HuH-7.5 (cell line): ENCODE measurements at regions not wholly inside any gene's neighbourhood (a gene's known extent, or its start where the extent isn't known, plus 50 kb on each side); places are given as distances from the start of the nearest gene placed in this dataset.
"Not testable (repeated sequence)": the region's sequence is repeated elsewhere in the genome, so short reads cannot be mapped to it uniquely, and the experiment has no call there.

Source experiments
- DNase-seq: peaks from one replicate; pipeline ENCODE4 v3.0.0; 2011; ENCODE audit warnings: low spot score

GRCh38 chr2:185384822-185385560 is 353.6 kb upstream of the FSIP2 start:
- no peak for DNase-seq

- no peak for DNase-seq
These were observed 350.4 kb upstream of the FSIP2 start for GRCh38 chr2:185388226-185388625.

GRCh38 chr2:185391543-185391942 is 347.1 kb upstream of the FSIP2 start:
- DNase-seq: no peak

- no peak for DNase-seq
These were observed 345.5 kb upstream of the FSIP2 start for GRCh38 chr2:185393091-185393490.

DNA sequence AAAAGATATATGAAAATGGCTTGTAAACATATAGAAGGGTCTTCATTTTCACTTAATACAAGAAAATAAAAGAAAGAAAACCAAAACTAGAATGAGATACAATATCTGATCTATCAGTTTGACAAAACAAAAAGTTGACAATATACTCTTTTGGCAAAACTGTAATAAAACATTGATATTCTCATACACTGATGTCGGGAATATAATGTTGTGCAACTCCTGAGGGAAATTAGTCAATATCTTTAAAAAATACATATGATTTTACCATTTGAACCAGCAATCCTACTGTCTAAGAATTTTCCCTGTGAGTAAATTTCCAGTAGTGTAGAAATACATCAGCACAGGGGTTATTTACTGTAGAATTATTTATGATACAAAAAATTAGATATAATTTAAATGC is 336.1 kb upstream of the FSIP2 start:
- no peak for DNase-seq

- peak; percentile 1 for DNase-seq
These were observed 334.0 kb upstream of the FSIP2 start for GRCh38 chr2:185404578-185404977.

- no peak for DNase-seq
These were observed 321.5 kb upstream of the FSIP2 start for GRCh38 chr2:185417111-185417510.

- DNase-seq: no peak
These were observed 320.9 kb upstream of the FSIP2 start for GRCh38 chr2:185417688-185418087.

GRCh38 chr2:185424958-185425629 is 313.5 kb upstream of the FSIP2 start:
- DNase-seq: not testable (repeated sequence)

DNA sequence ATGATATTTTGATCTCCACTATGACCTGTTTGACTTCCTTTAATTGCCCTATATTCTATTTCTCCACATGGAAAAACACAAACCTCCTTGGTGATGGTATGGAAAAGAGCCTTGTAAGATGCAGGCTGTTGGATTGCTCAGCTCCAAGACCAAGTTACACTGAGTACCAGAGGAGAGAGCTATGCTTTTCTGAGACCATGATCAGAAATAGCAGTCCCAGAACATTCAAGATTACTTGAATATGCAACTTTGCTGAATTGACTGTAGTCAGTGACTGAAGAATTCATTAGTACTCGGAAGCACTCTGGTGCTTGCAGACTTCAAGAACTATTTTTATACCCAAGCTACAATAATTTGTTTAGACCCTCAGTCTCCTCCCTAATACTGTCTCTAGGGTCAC is 310.6 kb upstream of the FSIP2 start:
- no peak for DNase-seq

- DNase-seq: no peak
These were observed 304.8 kb upstream of the FSIP2 start for GRCh38 chr2:185433824-185434223.

DNA sequence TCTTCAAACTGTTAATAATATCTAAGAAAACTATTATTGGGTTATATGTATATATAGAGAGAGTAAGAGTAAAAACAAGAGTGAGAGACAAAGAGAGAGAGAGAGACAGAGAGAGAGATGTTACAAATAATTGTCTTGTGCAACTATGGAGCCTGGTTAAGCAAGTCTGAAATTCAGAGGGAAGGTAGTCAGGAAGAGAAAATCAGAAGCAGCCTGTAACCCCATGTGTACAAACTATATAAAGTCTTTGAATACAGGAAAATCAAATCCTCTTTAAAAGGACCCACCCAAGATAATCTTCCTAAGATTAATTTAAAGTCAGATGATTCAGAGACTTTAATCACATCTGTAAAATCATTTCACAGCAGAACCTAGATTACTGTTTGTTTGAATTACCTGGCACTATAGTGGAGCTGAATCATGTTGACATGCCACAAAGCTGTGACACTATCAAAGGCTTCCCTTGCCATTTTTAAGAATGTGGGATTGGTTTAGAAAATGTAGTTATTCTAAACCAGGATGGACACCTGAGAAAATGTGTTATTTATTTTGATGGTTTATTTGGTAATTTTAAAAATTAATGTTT is 301.7 kb upstream of the FSIP2 start:
- DNase-seq: no peak

DNA sequence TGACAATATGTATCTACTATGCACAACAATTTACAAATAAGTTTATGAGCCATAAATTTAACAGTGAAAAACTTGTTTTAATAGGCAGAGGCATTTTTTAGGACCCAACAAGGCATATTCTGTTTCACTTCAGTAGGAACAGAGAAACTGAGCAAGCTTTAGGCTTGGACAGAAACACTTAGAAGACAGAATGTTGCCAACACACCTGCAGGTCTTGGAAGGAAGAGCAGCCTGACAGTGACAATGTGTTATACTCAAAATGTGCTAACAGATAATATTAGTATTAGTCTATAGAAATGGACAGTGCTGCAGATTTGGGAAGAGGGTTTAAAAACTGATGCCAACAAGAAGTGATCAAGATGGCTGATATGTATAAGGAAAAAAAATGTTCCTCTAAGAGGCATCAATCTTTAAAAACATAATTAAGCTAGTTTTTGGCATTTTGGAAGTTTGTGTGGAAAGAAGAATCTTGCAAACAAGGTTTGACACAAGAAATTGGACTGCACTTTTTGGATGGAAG is 297.1 kb upstream of the FSIP2 start:
- no peak for DNase-seq

DNA sequence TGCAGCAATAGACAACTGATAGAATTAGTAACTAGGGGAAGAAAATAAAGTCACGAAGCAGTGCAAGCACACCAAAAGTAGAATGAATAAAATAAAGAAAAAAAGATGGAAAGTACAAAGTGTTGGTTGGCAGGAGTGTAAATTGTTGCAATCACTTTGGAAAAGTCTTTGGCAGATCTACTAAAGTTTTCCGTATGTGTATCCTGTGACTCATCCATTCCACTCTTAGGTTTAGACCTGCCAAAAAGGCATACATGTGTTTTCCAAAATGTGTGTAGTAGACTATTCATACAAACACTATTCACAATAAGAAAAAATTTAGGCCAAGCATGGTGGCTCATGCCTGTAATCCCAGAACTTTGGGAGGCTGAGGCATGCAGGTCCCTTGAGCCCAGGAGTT is 282.1 kb upstream of the FSIP2 start:
- no peak for DNase-seq

- DNase-seq: no peak
These were observed 275.1 kb upstream of the FSIP2 start for GRCh38 chr2:185463481-185463880.

DNA sequence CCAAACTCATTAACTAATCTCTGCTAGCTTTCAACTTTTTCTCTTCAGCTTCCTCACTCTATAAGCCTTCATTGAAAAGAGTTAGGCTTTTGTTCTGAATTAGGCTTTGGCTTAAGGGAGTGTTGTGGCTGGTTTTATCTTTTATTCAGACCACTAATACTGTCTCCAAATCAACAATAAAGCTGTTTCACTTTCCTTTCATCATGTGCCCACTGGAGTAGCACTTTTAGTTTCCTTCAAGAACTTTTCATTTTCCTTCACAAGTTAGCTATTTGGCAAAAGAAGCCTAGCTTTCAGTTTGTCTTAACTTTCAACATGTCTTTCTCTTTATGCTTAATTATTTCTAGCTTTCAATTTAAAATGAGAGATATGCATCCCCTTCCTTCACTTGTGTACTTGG is 271.7 kb upstream of the FSIP2 start:
- no peak for DNase-seq

DNA sequence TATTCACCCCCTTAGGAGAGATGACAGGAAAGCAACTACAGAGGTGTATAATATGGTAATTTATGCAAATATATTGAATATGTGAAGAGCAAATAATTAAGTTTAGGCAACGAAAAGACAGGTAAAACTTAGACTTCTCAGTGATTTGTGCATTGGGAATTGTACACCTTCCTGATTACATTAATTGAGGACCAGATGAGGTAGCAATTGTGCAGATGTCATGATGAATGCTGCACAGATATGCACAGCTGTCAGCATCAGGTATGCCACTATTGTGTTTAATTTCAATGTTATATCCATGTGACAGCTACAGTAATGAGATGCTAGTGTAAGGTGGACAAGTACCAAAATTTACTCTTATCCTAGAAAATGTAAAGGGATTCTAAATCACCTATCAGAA is 267.2 kb upstream of the FSIP2 start:
- DNase-seq: no peak

- no peak for DNase-seq
These were observed 266.0 kb upstream of the FSIP2 start for GRCh38 chr2:185472574-185472973.

GRCh38 chr2:185473838-185474237 is 264.8 kb upstream of the FSIP2 start:
- no peak for DNase-seq

DNA sequence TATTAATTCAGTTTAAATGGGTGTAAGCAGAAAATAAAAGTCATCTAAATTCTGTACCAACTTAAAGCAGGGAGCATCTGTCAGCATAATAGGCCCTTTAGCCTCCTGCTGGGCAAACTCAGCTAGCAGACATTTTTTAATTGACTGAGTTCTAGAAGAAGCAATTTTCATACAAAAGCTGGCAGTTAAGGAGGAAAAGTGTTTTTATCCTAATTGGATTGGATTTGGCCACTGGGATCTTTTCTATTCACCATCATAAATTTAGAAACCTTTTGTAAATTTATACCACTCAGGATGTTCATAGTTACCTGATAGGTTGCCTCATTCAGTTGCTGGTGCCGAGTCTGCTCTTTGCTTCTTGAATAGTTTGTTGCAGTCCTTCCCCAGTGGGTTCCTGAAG is 262.7 kb upstream of the FSIP2 start:
- DNase-seq: no peak

- no peak for DNase-seq
These were observed 261.2 kb upstream of the FSIP2 start for GRCh38 chr2:185477452-185477851.

DNA sequence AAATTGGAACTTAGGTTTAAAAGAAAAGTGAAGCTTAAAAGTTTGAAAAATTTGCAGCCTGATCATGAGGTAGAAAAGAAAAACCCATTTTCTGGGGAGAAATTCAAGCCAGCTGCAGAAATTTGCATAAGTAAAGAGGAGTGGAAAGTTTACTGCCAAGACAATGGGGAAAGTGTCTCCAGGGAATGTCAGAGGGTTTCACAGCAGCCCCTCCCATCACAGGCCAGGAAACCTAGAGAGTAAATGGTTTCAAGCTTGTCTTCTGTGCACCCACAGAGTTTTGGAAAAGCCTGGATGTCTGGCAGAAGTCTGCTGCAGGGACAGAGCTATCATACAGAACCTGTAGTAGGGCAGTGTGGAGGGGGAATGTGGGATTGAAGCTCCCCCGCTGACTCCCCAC is 254.0 kb upstream of the FSIP2 start:
- DNase-seq: no peak

GRCh38 chr2:185502351-185502750 is 236.3 kb upstream of the FSIP2 start:
- no peak for DNase-seq
